Stimulated activated effector memory CD8-positive, alpha-beta T cell treated with anti-CD3 and anti-CD28 coated beads, Interleukin-12 subunit alpha, Interleukin-12 subunit beta, amount 100 ng/mL, for 72 hours (primary cell): ENCODE measurements at regions not wholly inside any gene's neighbourhood (a gene's known extent, or its start where the extent isn't known, plus 50 kb on each side); places are given as distances from the start of the nearest gene placed in this dataset.

Experiments
- ATAC-seq: fragments of 150-1000 bp; cut with Tn5 transposase; 2 replicates; pipeline ENCODE4 v1.10.0; 2021
- DNase-seq, 2 donors: peaks; one replicate each; pipeline ENCODE4 v3.0.0; 2021 to 2022; ENCODE audit warnings: low spot score in 2 of 2
- H3K27ac Mint-ChIP-seq: one replicate; pipeline ENCODE4 v1.8.0; 2022; ENCODE audit warnings: mild to moderate bottlenecking, mixed read lengths
- H3K36me3 Mint-ChIP-seq: one replicate; pipeline ENCODE4 v1.8.0; 2022; ENCODE audit warnings: mild to moderate bottlenecking, mixed read lengths
- H3K4me1 Mint-ChIP-seq: one replicate; pipeline ENCODE4 v1.8.0; 2022; ENCODE audit warnings: mixed read lengths
- H3K4me3 Mint-ChIP-seq: one replicate; pipeline ENCODE4 v1.8.0; 2022; ENCODE audit warnings: mild to moderate bottlenecking, mixed read lengths
- H3K9me3 Mint-ChIP-seq: one replicate; pipeline ENCODE4 v1.8.0; 2022; ENCODE audit warnings: mixed read lengths

GRCh38 chrX:6708041-6708440, 173.1 kb upstream of the VCX3A start:
- H3K4me3 Mint-ChIP-seq, result no peak overlapping the region
- H3K27ac Mint-ChIP-seq, result no peak overlapping the region
- H3K4me1 Mint-ChIP-seq, result no peaks in the 10 kb centered on the region
- ATAC-seq, result no peak
- no peak for DNase-seq
- no peaks in the 10 kb centered on the region for H3K36me3 Mint-ChIP-seq
- peaks cover 2% of the 10 kb centered on the region for H3K9me3 Mint-ChIP-seq

- Mint-ChIP-seq H3K9me3 (peaks cover 2% of the 10 kb centered on the region), H3K4me1 (no peaks in the 10 kb centered on the region), H3K27ac (no peak overlapping the region), H3K4me3 (no peak overlapping the region), H3K36me3 (no peaks in the 10 kb centered on the region)
- DNase-seq (no peak), ATAC-seq (no peak)
Observed at GRCh38 chrX:6707497-6707896, 172.6 kb upstream of the VCX3A start.

GRCh38 chrX:6701085-6701484, 166.2 kb upstream of the VCX3A start:
- Mint-ChIP-seq H3K36me3 (no peaks in the 10 kb centered on the region), H3K27ac (no peak overlapping the region), H3K4me1 (no peaks in the 10 kb centered on the region), H3K4me3 (no peak overlapping the region), H3K9me3 (no peaks in the 10 kb centered on the region)
- ATAC-seq (no peak), DNase-seq (no peak)

GRCh38 chrX:6695717-6696116, 160.8 kb upstream of the VCX3A start:
- Mint-ChIP-seq H3K4me1 (no peaks in the 10 kb centered on the region), H3K4me3 (no peak overlapping the region), H3K36me3 (no peaks in the 10 kb centered on the region), H3K9me3 (no peaks in the 10 kb centered on the region), H3K27ac (no peak overlapping the region)
- DNase-seq (no peak), ATAC-seq (no peak)

- Mint-ChIP-seq H3K4me3 (no peak overlapping the region), H3K27ac (no peak overlapping the region), H3K9me3 (no peaks in the 10 kb centered on the region), H3K4me1 (no peaks in the 10 kb centered on the region), H3K36me3 (no peaks in the 10 kb centered on the region)
- ATAC-seq (no peak), DNase-seq (no peak)
Observed at GRCh38 chrX:6694977-6695376, 160.1 kb upstream of the VCX3A start.

- ATAC-seq (no peak), DNase-seq (no peak)
- Mint-ChIP-seq H3K36me3 (no peaks in the 10 kb centered on the region), H3K4me1 (no peaks in the 10 kb centered on the region), H3K9me3 (no peaks in the 10 kb centered on the region), H3K4me3 (no peak overlapping the region), H3K27ac (no peak overlapping the region)
Observed at GRCh38 chrX:6694221-6694620, 159.3 kb upstream of the VCX3A start.

- Mint-ChIP-seq H3K27ac (no peak overlapping the region), H3K9me3 (peaks cover 2% of the 10 kb centered on the region), H3K36me3 (no peaks in the 10 kb centered on the region), H3K4me3 (no peak overlapping the region), H3K4me1 (no peaks in the 10 kb centered on the region)
- ATAC-seq (no peak), DNase-seq (no peak)
Observed at GRCh38 chrX:6693051-6693450, 158.1 kb upstream of the VCX3A start.

- DNase-seq (no peak), ATAC-seq (no peak)
- H3K27ac Mint-ChIP-seq, result no peak overlapping the region
- peaks cover 4% of the 10 kb centered on the region for H3K9me3 Mint-ChIP-seq
- no peak overlapping the region for H3K4me3 Mint-ChIP-seq
- H3K36me3 Mint-ChIP-seq, result no peaks in the 10 kb centered on the region
- no peaks in the 10 kb centered on the region for H3K4me1 Mint-ChIP-seq
Observed at GRCh38 chrX:6685489-6685888, 150.6 kb upstream of the VCX3A start.

- no peak overlapping the region for H3K27ac Mint-ChIP-seq
- H3K36me3 Mint-ChIP-seq, result no peaks in the 10 kb centered on the region
- no peak overlapping the region for H3K4me3 Mint-ChIP-seq
- ATAC-seq (no peak), DNase-seq (no peak)
- H3K9me3 Mint-ChIP-seq, result peaks cover 4% of the 10 kb centered on the region
- H3K4me1 Mint-ChIP-seq, result no peaks in the 10 kb centered on the region
Observed at GRCh38 chrX:6683353-6683752, 148.4 kb upstream of the VCX3A start.

GRCh38 chrX:6681521-6682145, 146.7 kb upstream of the VCX3A start:
- Mint-ChIP-seq H3K9me3 (no peaks in the 10 kb centered on the region), H3K36me3 (no peaks in the 10 kb centered on the region), H3K4me3 (no peak overlapping the region), H3K4me1 (no peaks in the 10 kb centered on the region), H3K27ac (no peak overlapping the region)
- ATAC-seq (no peak), DNase-seq (no peak)

- DNase-seq (no peak), ATAC-seq (no peak)
- Mint-ChIP-seq H3K36me3 (no peaks in the 10 kb centered on the region), H3K4me3 (no peak overlapping the region), H3K4me1 (no peaks in the 10 kb centered on the region), H3K27ac (no peak overlapping the region), H3K9me3 (no peaks in the 10 kb centered on the region)
Observed at GRCh38 chrX:6679988-6680387, 145.1 kb upstream of the VCX3A start.

GRCh38 chrX:6679550-6679949, 144.6 kb upstream of the VCX3A start:
- Mint-ChIP-seq H3K4me1 (no peaks in the 10 kb centered on the region), H3K27ac (no peak overlapping the region), H3K9me3 (no peaks in the 10 kb centered on the region), H3K4me3 (no peak overlapping the region), H3K36me3 (no peaks in the 10 kb centered on the region)
- DNase-seq, result no peak
- ATAC-seq, result no peak

- ATAC-seq (no peak), DNase-seq (no peak)
- no peaks in the 10 kb centered on the region for H3K36me3 Mint-ChIP-seq
- no peak overlapping the region for H3K4me3 Mint-ChIP-seq
- no peaks in the 10 kb centered on the region for H3K9me3 Mint-ChIP-seq
- no peaks in the 10 kb centered on the region for H3K4me1 Mint-ChIP-seq
- H3K27ac Mint-ChIP-seq, result no peak overlapping the region
Observed at GRCh38 chrX:6678313-6678712, 143.4 kb upstream of the VCX3A start.

GRCh38 chrX:6674734-6675133, 139.8 kb upstream of the VCX3A start:
- DNase-seq (no peak), ATAC-seq (no peak)
- H3K36me3 Mint-ChIP-seq, result no peaks in the 10 kb centered on the region
- no peak overlapping the region for H3K4me3 Mint-ChIP-seq
- no peaks in the 10 kb centered on the region for H3K4me1 Mint-ChIP-seq
- H3K9me3 Mint-ChIP-seq, result no peaks in the 10 kb centered on the region
- H3K27ac Mint-ChIP-seq, result no peak overlapping the region

- Mint-ChIP-seq H3K9me3 (no peaks in the 10 kb centered on the region), H3K36me3 (no peaks in the 10 kb centered on the region), H3K27ac (no peak overlapping the region), H3K4me3 (no peak overlapping the region), H3K4me1 (no peaks in the 10 kb centered on the region)
- DNase-seq (no peak), ATAC-seq (no peak)
Observed at GRCh38 chrX:6667048-6667768, 132.3 kb upstream of the VCX3A start.

GRCh38 chrX:6666624-6667023, 131.7 kb upstream of the VCX3A start:
- Mint-ChIP-seq H3K27ac (no peak overlapping the region), H3K9me3 (no peaks in the 10 kb centered on the region), H3K4me3 (no peak overlapping the region), H3K4me1 (no peaks in the 10 kb centered on the region), H3K36me3 (no peaks in the 10 kb centered on the region)
- DNase-seq (no peak), ATAC-seq (no peak)
